OCI-LY7 (cell line): ENCODE measurements at regions not wholly inside any gene's neighbourhood (a gene's known extent, or its start where the extent isn't known, plus 50 kb on each side); places are given as distances from the start of the nearest gene placed in this dataset.

ENCODE experiments used
- CTCF ChIP-seq: fragments of 200-600 bp; sonication (generic); conservative IDR thresholded peaks from 2 replicates; pipeline ENCODE4 v1.5.1; 2014; ENCODE audit warnings: mild to moderate bottlenecking, antibody characterized with exemption, low read length, moderate library complexity, mixed read lengths
- EZH2phosphoT487 ChIP-seq: fragments of 200-600 bp; sonication (generic); IDR thresholded peaks from 2 replicates; pipeline ENCODE4 v1.6.1; 2018; ENCODE audit warnings: low read depth, borderline replicate concordance, mild to moderate bottlenecking, mixed run types, antibody characterized with exemption, low read length, moderate library complexity, mixed read lengths

- TF ChIP-seq CTCF (no peak), EZH2phosphoT487 (no peak)
Observed at GRCh38 chr4:188308142-188308541, 168.9 kb downstream of the TRIML1 start.
